K562 (cell line): ENCODE measurements at regions not wholly inside any gene's neighbourhood (a gene's known extent, or its start where the extent isn't known, plus 50 kb on each side); places are given as distances from the start of the nearest gene placed in this dataset.

Experiments
- GABPA ChIP-seq: fragments of 200-800 bp; sonication (Bioruptor generic); conservative IDR thresholded peaks from 2 replicates; pipeline ENCODE4 v1.6.1; 2016; ENCODE audit warnings: low read depth, missing genetic modification characterization, missing compliant biosample characterization
- KLF6 ChIP-seq: fragments of 250-450 bp; sonication (Bioruptor Pico); IDR thresholded peaks from 2 replicates; pipeline ENCODE4 v1.4.0; 2020; ENCODE audit warnings: mild to moderate bottlenecking, moderate library complexity, borderline replicate concordance
- MXD1 ChIP-seq: fragments of 250-450 bp; sonication (Bioruptor Pico); IDR thresholded peaks from 2 replicates; pipeline ENCODE4 v1.8.0; 2021; ENCODE audit warnings: borderline replicate concordance, mild to moderate bottlenecking, moderate library complexity; ENCODE audit not compliant: poor library complexity, severe bottlenecking
- POLR2A ChIP-seq: fragments of 450-650 bp; conservative IDR thresholded peaks from 2 replicates; pipeline ENCODE4 v1.6.1; 2016
- YBX1 ChIP-seq: fragments of 450-650 bp; IDR thresholded peaks from 2 replicates; pipeline ENCODE4 v1.7.1; 2016; ENCODE audit warnings: mild to moderate bottlenecking

GRCh38 chr2:21429747-21430146 is 306.0 kb downstream of the TDRD15 start:
- TF ChIP-seq GABPA (no peak), POLR2A (no peak), YBX1 (no peak), MXD1 (CRISPR knock-in tag) (no peak), KLF6 (CRISPR knock-in tag) (no peak)
